ENCODE measurements at regions not wholly inside any gene's neighbourhood (a gene's known extent, or its start where the extent isn't known, plus 50 kb on each side); places are given as distances from the start of the nearest gene placed in this dataset.

GRCh38 chr1:199044191-199044590 lies 405.4 kb downstream of the PTPRC start:
- TF ChIP-seq ZNF530 (tag by site-specific recombination; IDR thresholded peaks at IDR 0.05; ENCODE audit: low read depth) (no peak), ZNF366 (tag by site-specific recombination; conservative IDR thresholded peaks at IDR 0.05) (no peak), ZNF426 (tag by site-specific recombination; IDR thresholded peaks at IDR 0.05) (no peak), ZNF580 (tag by site-specific recombination; IDR thresholded peaks at IDR 0.05) (no peak), ZNF76 (tag by site-specific recombination; IDR thresholded peaks at IDR 0.05; ENCODE audit: borderline replicate concordance, low read depth) (no peak), ZSCAN16 (tag by site-specific recombination; IDR thresholded peaks at IDR 0.05) (no peak), YY2 (tag by site-specific recombination; IDR thresholded peaks at IDR 0.05) (no peak), SP3 (tag by site-specific recombination; IDR thresholded peaks at IDR 0.05) (no peak), ZNF140 (tag by site-specific recombination; IDR thresholded peaks at IDR 0.05) (no peak), ZNF658 (tag by site-specific recombination; IDR thresholded peaks at IDR 0.05) (no peak), ZNF660 (tag by site-specific recombination; IDR thresholded peaks at IDR 0.05) (no peak), ZSCAN23 (tag by site-specific recombination; IDR thresholded peaks at IDR 0.05) (no peak), SP2 (tag by site-specific recombination; IDR thresholded peaks at IDR 0.05) (no peak), ZNF529 (tag by site-specific recombination; IDR thresholded peaks at IDR 0.05; ENCODE audit: insufficient replicate concordance) (no peak), ZNF114 (tag by site-specific recombination; IDR thresholded peaks at IDR 0.05) (no peak), ZNF2 (tag by site-specific recombination; IDR thresholded peaks at IDR 0.05) (no peak), ZNF138 (tag by site-specific recombination; IDR thresholded peaks at IDR 0.05; ENCODE audit: borderline replicate concordance) (no peak), SALL2 (tag by site-specific recombination; IDR thresholded peaks at IDR 0.05; ENCODE audit: borderline replicate concordance) (no peak), KLF8 (tag by site-specific recombination; IDR thresholded peaks at IDR 0.05) (no peak)
- TF ChIP-seq, protein P1, sequence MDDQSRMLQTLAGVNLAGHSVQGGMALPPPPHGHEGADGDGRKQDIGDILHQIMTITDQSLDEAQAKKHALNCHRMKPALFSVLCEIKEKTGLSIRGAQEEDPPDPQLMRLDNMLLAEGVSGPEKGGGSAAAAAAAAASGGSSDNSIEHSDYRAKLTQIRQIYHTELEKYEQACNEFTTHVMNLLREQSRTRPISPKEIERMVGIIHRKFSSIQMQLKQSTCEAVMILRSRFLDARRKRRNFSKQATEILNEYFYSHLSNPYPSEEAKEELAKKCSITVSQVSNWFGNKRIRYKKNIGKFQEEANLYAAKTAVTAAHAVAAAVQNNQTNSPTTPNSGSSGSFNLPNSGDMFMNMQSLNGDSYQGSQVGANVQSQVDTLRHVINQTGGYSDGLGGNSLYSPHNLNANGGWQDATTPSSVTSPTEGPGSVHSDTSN (CRISPR knock-in tag; IDR thresholded peaks at IDR 0.05) = no peak
- CTCF ChIA-PET = no interaction called here
- Histone ChIP-seq H3K9me3 (ENCODE audit: control insufficient read depth, insufficient read depth, low read depth, low read length) (no peaks in the 10 kb centered on the region), H3K27ac (ENCODE audit: extremely low read depth, low read depth, low read length) (no peak overlapping the region), H3K4me3 (ENCODE audit: low read depth, low read length) (no peak overlapping the region), H3K36me3 (ENCODE audit: control insufficient read depth in 2 of 2, insufficient read depth in 1 of 2, low read length in 2 of 2) (no peaks in the 10 kb centered on the region), H3K4me1 (ENCODE audit: control insufficient read depth, insufficient read depth, low read length) (no peaks in the 10 kb centered on the region)
- POLR2A ChIA-PET = no interaction called here

- H3K4me3 ChIP-seq (ENCODE audit: low read depth, low read length) = no peak overlapping the region
- H3K27ac ChIP-seq (ENCODE audit: extremely low read depth, low read depth, low read length) = no peak overlapping the region
- CTCF ChIA-PET = interaction anchor here (0.6 kb wide), 1 partner anchor 417 kb away, joined by 3 read pairs; no protein-coding TSS in a partner anchor
- POLR2A ChIA-PET = no interaction called here
- no peaks in the 10 kb centered on the region for H3K4me1 ChIP-seq (ENCODE audit: control insufficient read depth, insufficient read depth, low read length)
- H3K36me3 ChIP-seq (ENCODE audit: control insufficient read depth in 2 of 2, insufficient read depth in 1 of 2, low read length in 2 of 2) = no peaks in the 10 kb centered on the region
- TF ChIP-seq ZNF626 (tag by site-specific recombination; IDR thresholded peaks at IDR 0.05) = no peak
- no peak for TF ChIP-seq ZXDB (tag by site-specific recombination; IDR thresholded peaks at IDR 0.05)
- TF ChIP-seq ZNF776 (tag by site-specific recombination; IDR thresholded peaks at IDR 0.05; ENCODE audit: borderline replicate concordance) = no peak
- TF ChIP-seq MZF1 (tag by site-specific recombination; IDR thresholded peaks at IDR 0.05; ENCODE audit: borderline replicate concordance) = no peak
- no peak for TF ChIP-seq ZNF701 (tag by site-specific recombination; IDR thresholded peaks at IDR 0.05)
- TF ChIP-seq ZNF132 (tag by site-specific recombination; IDR thresholded peaks at IDR 0.05; ENCODE audit: borderline replicate concordance) = no peak
- no peak for TF ChIP-seq ZNF24 (tag by site-specific recombination; IDR thresholded peaks at IDR 0.05)
- no peak for TF ChIP-seq ZNF175 (tag by site-specific recombination; IDR thresholded peaks at IDR 0.05)
- TF ChIP-seq YY2 (tag by site-specific recombination; IDR thresholded peaks at IDR 0.05) = no peak
- TF ChIP-seq GLI2 (tag by site-specific recombination; IDR thresholded peaks at IDR 0.05; ENCODE audit: borderline replicate concordance, low read depth) = no peak
- TF ChIP-seq ZNF121 (tag by site-specific recombination; IDR thresholded peaks at IDR 0.05) = no peak
- no peak for TF ChIP-seq ZNF350 (tag by site-specific recombination; IDR thresholded peaks at IDR 0.05)
- TF ChIP-seq ZNF114 (tag by site-specific recombination; IDR thresholded peaks at IDR 0.05) = no peak
- no peak for TF ChIP-seq ZNF324 (tag by site-specific recombination; IDR thresholded peaks at IDR 0.05)
- TF ChIP-seq ZNF580 (tag by site-specific recombination; IDR thresholded peaks at IDR 0.05) = no peak
- no peak for TF ChIP-seq PRDM1 (tag by site-specific recombination; IDR thresholded peaks at IDR 0.05)
- no peak for TF ChIP-seq ZNF792 (tag by site-specific recombination; IDR thresholded peaks at IDR 0.05)
- H3K9me3 ChIP-seq (ENCODE audit: control insufficient read depth, insufficient read depth, low read depth, low read length) = no peaks in the 10 kb centered on the region
Measured at GRCh38 chr1:199046618-199047017, 407.8 kb downstream of the PTPRC start.

All from HEK293 (cell line).